Mesenchymal stem cell (in vitro differentiated cells and primary cell): ENCODE measurements at regions not wholly inside any gene's neighbourhood (a gene's known extent, or its start where the extent isn't known, plus 50 kb on each side); places are given as distances from the start of the nearest gene placed in this dataset.
"Not testable (repeated sequence)": the region's sequence is repeated elsewhere in the genome, so short reads cannot be mapped to it uniquely, and the experiment has no call there.

ENCODE experiments used
- DNase-seq: peaks from one replicate; pipeline ENCODE4 v3.0.0-alpha.2; 2013
- H2AFZ ChIP-seq: one replicate; pipeline ENCODE4 v1.6.1; 2013; ENCODE audit warnings: low read depth, mild to moderate bottlenecking, control low read depth, inconsistent platforms, low read length, moderate library complexity
- H2AK5ac ChIP-seq: 2 replicates; pipeline ENCODE4 v1.6.1; 2013; ENCODE audit warnings: low read length, moderate library complexity, mild to moderate bottlenecking, inconsistent platforms; ENCODE audit not compliant: severe bottlenecking
- H2BK120ac ChIP-seq: one replicate; pipeline ENCODE4 v1.6.1; 2013; ENCODE audit warnings: low read depth, mild to moderate bottlenecking, inconsistent platforms, low read length, moderate library complexity
- H2BK12ac ChIP-seq, 2 experiments: one replicate each; pipeline ENCODE4 v1.6.1; 2013; ENCODE audit warnings: inconsistent platforms in 2 of 2, low read length in 2 of 2, mild to moderate bottlenecking in 2 of 2, moderate library complexity in 2 of 2, control low read depth in 1 of 2
- H2BK15ac ChIP-seq: one replicate; pipeline ENCODE4 v1.6.1; 2013; ENCODE audit warnings: mild to moderate bottlenecking, low read depth, inconsistent platforms; ENCODE audit not compliant: poor library complexity, severe bottlenecking
- H2BK5ac ChIP-seq: 2 replicates; pipeline ENCODE4 v1.6.1; 2013; ENCODE audit warnings: low read depth, mild to moderate bottlenecking, low read length, control low read depth, inconsistent platforms; ENCODE audit not compliant: poor library complexity, severe bottlenecking
- H3K14ac ChIP-seq, 2 experiments: one replicate each; pipeline ENCODE4 v1.6.1; 2013; ENCODE audit warnings: inconsistent platforms in 2 of 2, low read length in 2 of 2, control low read depth in 1 of 2, mild to moderate bottlenecking in 1 of 2, moderate library complexity in 1 of 2
- H3K18ac ChIP-seq, 2 experiments: one replicate each; pipeline ENCODE4 v1.6.1; 2013; ENCODE audit warnings: inconsistent platforms in 2 of 2, low read length in 2 of 2, control low read depth in 1 of 2, low read depth in 1 of 2, mild to moderate bottlenecking in 1 of 2
- H3K23ac ChIP-seq, 2 experiments: one replicate each; pipeline ENCODE4 v1.6.1; 2013; ENCODE audit warnings: inconsistent platforms in 2 of 2, low read length in 2 of 2, mild to moderate bottlenecking in 2 of 2, moderate library complexity in 2 of 2, control low read depth in 1 of 2
- H3K27ac ChIP-seq: 2 replicates; pipeline ENCODE4 v1.5.1; 2013; ENCODE audit warnings: mild to moderate bottlenecking, moderate library complexity, low read length, control low read depth, inconsistent platforms; ENCODE audit not compliant: poor library complexity, severe bottlenecking
- H3K27me3 ChIP-seq, 2 experiments: 2 replicates each; pipeline versions ENCODE4 v1.6.1 to v1.7.0; 2013; ENCODE audit warnings: low read length in 2 of 2, mild to moderate bottlenecking in 2 of 2, moderate library complexity in 2 of 2, control low read depth in 1 of 2, inconsistent platforms in 1 of 2; ENCODE audit not compliant: control insufficient read depth in 1 of 2, insufficient read depth in 1 of 2
- H3K36me3 ChIP-seq, 2 experiments: 2 replicates each; pipeline versions ENCODE4 v1.6.1 to v1.7.0; 2013; ENCODE audit warnings: low read length in 2 of 2, control low read depth in 1 of 2, inconsistent platforms in 1 of 2, low read depth in 1 of 2, mild to moderate bottlenecking in 1 of 2; ENCODE audit not compliant: insufficient read depth in 2 of 2, control insufficient read depth in 1 of 2
- H3K4ac ChIP-seq, 2 experiments: one replicate each; pipeline ENCODE4 v1.6.1; 2013; ENCODE audit warnings: inconsistent platforms in 2 of 2, low read length in 2 of 2, mild to moderate bottlenecking in 2 of 2, moderate library complexity in 2 of 2, control low read depth in 1 of 2, low read depth in 1 of 2
- H3K4me1 ChIP-seq: 2 replicates; pipeline ENCODE4 v1.6.1; 2013; ENCODE audit warnings: low read depth, low read length, control low read depth; ENCODE audit not compliant: control insufficient read depth, insufficient read depth
- H3K4me2 ChIP-seq: 2 replicates; pipeline ENCODE4 v1.6.1; 2013; ENCODE audit warnings: low read length, mild to moderate bottlenecking, inconsistent platforms; ENCODE audit not compliant: poor library complexity, severe bottlenecking
- H3K4me3 ChIP-seq, 2 experiments: 2 replicates each; pipeline versions ENCODE4 v1.5.1 to v1.7.0; 2013; ENCODE audit warnings: low read length in 2 of 2, mild to moderate bottlenecking in 2 of 2, control low read depth in 1 of 2, low read depth in 1 of 2; ENCODE audit not compliant: insufficient read depth in 1 of 2
- H3K79me1 ChIP-seq: replicated peaks from 2 replicates; pipeline ENCODE4 v1.6.1; 2013; ENCODE audit warnings: mild to moderate bottlenecking, control low read depth, low read length, inconsistent platforms; ENCODE audit not compliant: poor library complexity, severe bottlenecking
- H3K9ac ChIP-seq: 2 replicates; pipeline ENCODE4 v1.7.0; 2013; ENCODE audit warnings: mild to moderate bottlenecking, low read length, moderate library complexity
- H3K9me3 ChIP-seq: 2 replicates; pipeline ENCODE4 v1.7.0; 2013; ENCODE audit warnings: mild to moderate bottlenecking, low read length; ENCODE audit not compliant: control insufficient read depth
- H4K8ac ChIP-seq: one replicate; pipeline ENCODE4 v1.6.1; 2013; ENCODE audit warnings: inconsistent platforms, mild to moderate bottlenecking, low read length, moderate library complexity
- H4K91ac ChIP-seq: one replicate; pipeline ENCODE4 v1.6.1; 2013; ENCODE audit warnings: mild to moderate bottlenecking, low read length, inconsistent platforms
- WGBS: methylation state at CpG from one replicate; pipeline ENCODE4 v1.1.7; 2013; ENCODE audit warnings: mixed read lengths; 5-methylcytosine and 5-hydroxymethylcytosine counted together

- H2BK15ac ChIP-seq = no peak overlapping the region
Measured at GRCh38 chrX:121876305-121876704, 828.9 kb downstream of the GLUD2 start.

GRCh38 chrX:121877337-121877736, 829.9 kb downstream of the GLUD2 start:
- H3K27ac ChIP-seq, H2BK12ac ChIP-seq, H3K27me3 ChIP-seq, H3K4me3 ChIP-seq, H3K36me3 ChIP-seq, H3K4me1 ChIP-seq, H3K23ac ChIP-seq, DNase-seq, H2BK5ac ChIP-seq, H2BK15ac ChIP-seq, H2BK120ac ChIP-seq, H3K4me2 ChIP-seq, H3K9ac ChIP-seq, H2AFZ ChIP-seq, H2AK5ac ChIP-seq, H3K9me3 ChIP-seq, H4K91ac ChIP-seq, H4K8ac ChIP-seq, H3K4ac ChIP-seq, H3K14ac ChIP-seq, H3K79me1 ChIP-seq, H3K18ac ChIP-seq: not testable (repeated sequence)
- 91% methylated on average over 5 of the region's 18 CpGs for WGBS

More at GRCh38 chrX:121876305-121876704, 828.9 kb downstream of the GLUD2 start:
- no peak overlapping the region for H3K4me3 ChIP-seq
- no peaks in the 10 kb centered on the region for H3K36me3 ChIP-seq
- no peaks in the 10 kb centered on the region for H3K9me3 ChIP-seq
- no peaks in the 10 kb centered on the region for H3K79me1 ChIP-seq
- H2AFZ ChIP-seq = no peak overlapping the region
- H3K4me1 ChIP-seq = no peaks in the 10 kb centered on the region
- H2BK5ac ChIP-seq = no peak overlapping the region
- H4K8ac ChIP-seq = no peak overlapping the region
- H3K9ac ChIP-seq = no peak overlapping the region
- no peak overlapping the region for H3K23ac ChIP-seq
- H4K91ac ChIP-seq = no peak overlapping the region
- no peak overlapping the region for H3K27ac ChIP-seq
- H2AK5ac ChIP-seq = no peak overlapping the region
- DNase-seq = no peak
- no peak overlapping the region for H2BK12ac ChIP-seq
- no peak overlapping the region for H3K18ac ChIP-seq
- no peak overlapping the region for H3K4ac ChIP-seq
- no peaks in the 10 kb centered on the region for H3K27me3 ChIP-seq
- no peak overlapping the region for H2BK120ac ChIP-seq
- H3K4me2 ChIP-seq = no peak overlapping the region
- H3K14ac ChIP-seq = no peak overlapping the region

DNA sequence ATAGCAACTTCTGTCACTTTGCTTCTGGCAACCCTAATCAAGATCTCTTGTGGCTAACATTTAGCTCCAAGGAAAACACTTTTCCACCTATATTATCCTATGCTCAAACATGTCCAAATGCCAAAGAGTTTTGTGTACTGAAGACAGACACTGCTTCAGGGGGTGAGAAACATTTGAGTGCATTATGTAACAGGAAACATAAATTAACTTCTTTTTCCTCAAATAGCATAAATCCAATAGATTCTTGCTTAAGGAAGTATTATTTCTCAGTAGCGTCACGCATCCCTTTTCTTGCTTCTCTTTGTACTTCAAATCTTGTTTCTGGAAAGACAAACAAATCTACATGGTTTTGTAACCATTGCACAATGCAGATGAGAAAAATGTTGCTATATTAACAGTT, 839.1 kb downstream of the GLUD2 start:
- Histone ChIP-seq H2BK12ac (no peak overlapping the region), H3K27me3 (no peaks in the 10 kb centered on the region), H3K23ac (no peak overlapping the region), H3K27ac (no peak overlapping the region), H3K36me3 (no peaks in the 10 kb centered on the region), H4K91ac (no peak overlapping the region), H3K4me2 (no peak overlapping the region), H3K14ac (no peak overlapping the region), H2BK120ac (no peak overlapping the region), H3K9me3 (no peaks in the 10 kb centered on the region), H3K4me3 (no peak overlapping the region), H2BK15ac (no peak overlapping the region), H3K4ac (no peak overlapping the region), H3K4me1 (no peaks in the 10 kb centered on the region), H4K8ac (no peak overlapping the region), H2AK5ac (no peak overlapping the region), H3K79me1 (no peaks in the 10 kb centered on the region), H2AFZ (no peak overlapping the region), H3K18ac (no peak overlapping the region), H3K9ac (no peak overlapping the region), H2BK5ac (no peak overlapping the region)
- no peak for DNase-seq
- WGBS = no CpG with 5 or more reads among the region's 2 CpGs

GRCh38 chrX:121894756-121895155, 847.3 kb downstream of the GLUD2 start:
- H3K4me1 ChIP-seq = no peaks in the 10 kb centered on the region
- H3K27me3 ChIP-seq = no peaks in the 10 kb centered on the region
- no peaks in the 10 kb centered on the region for H3K36me3 ChIP-seq
- no peak overlapping the region for H3K4me3 ChIP-seq
- H3K9ac ChIP-seq = no peak overlapping the region
- no peak for DNase-seq
- no peak overlapping the region for H2AFZ ChIP-seq
- no peak overlapping the region for H2BK120ac ChIP-seq
- no peak overlapping the region for H3K18ac ChIP-seq
- no peak overlapping the region for H2BK5ac ChIP-seq
- WGBS = 95% methylated on average over 1 of the region's 3 CpGs
- no peak overlapping the region for H4K91ac ChIP-seq
- no peak overlapping the region for H3K4me2 ChIP-seq
- no peak overlapping the region for H4K8ac ChIP-seq
- H3K27ac ChIP-seq = no peak overlapping the region
- no peak overlapping the region for H2BK12ac ChIP-seq
- H2AK5ac ChIP-seq = no peak overlapping the region
- H3K79me1 ChIP-seq = no peaks in the 10 kb centered on the region
- H3K23ac ChIP-seq = no peak overlapping the region
- no peak overlapping the region for H3K4ac ChIP-seq
- no peak overlapping the region for H3K14ac ChIP-seq
- H2BK15ac ChIP-seq = no peak overlapping the region
- H3K9me3 ChIP-seq = no peaks in the 10 kb centered on the region
